ENCODE measurements at regions not wholly inside any gene's neighbourhood (a gene's known extent, or its start where the extent isn't known, plus 50 kb on each side); places are given as distances from the start of the nearest gene placed in this dataset.

DNA sequence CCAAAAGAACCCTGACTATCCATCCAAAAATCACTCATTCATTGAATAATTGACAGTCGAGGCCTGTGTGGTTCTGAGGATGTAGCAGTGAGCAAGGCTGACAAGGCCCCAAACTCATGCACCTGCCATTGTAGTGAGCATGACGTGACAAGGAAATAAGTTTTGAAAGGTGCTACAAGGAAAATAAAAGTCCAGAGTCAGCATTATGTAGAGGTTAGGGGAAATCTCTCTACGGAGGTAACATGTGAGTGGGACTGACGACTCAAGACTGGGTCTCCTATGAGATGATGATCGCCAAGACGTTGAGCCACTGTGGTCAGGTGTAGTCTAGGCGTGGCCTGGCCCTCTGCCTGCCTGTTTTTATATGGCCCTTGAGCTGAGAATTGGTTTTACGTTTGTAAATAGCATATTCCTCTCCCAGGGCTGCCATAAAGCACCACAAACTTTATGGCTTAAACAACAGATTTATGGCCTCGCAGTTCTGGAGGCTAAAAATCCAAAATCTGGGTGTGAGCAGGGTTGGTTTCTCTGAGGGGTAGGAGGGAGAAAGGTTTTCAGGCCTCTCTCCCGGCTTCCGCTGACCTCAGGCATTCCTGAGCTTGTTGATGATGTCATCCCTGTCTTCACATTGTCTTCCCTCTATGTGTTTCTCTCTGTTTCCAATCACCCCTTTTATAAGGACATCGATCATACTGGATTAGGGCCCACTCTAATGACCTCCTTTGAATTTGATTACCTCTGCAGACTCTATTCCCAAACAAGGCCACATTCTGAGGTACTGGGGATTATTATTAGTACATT, 206.4 kb upstream of the EGFLAM start:
- no peaks in the 10 kb centered on the region for H3K4me1 Mint-ChIP-seq (ENCODE audit: insufficient read depth, unreplicated experiment)
- no TSS peak for BruUV-seq (replicated peaks)
- H3K4me3 Mint-ChIP-seq (ENCODE audit: unreplicated experiment), result no peak overlapping the region
- POLR2A ChIA-PET, result no interaction called here
- no peaks in the 10 kb centered on the region for H3K9me3 Mint-ChIP-seq (ENCODE audit: unreplicated experiment)
- CTCF ChIA-PET, result no interaction called here
- DNase-seq (ENCODE audit: unreplicated experiment), result no peak
- no peaks in the 10 kb centered on the region for H3K36me3 Mint-ChIP-seq (ENCODE audit: insufficient read depth, unreplicated experiment)
- intact Hi-C loops (cut with micrococcal nuclease), result no loop called here
- no peaks in the 10 kb centered on the region for H3K27me3 Mint-ChIP-seq (ENCODE audit: insufficient read depth, unreplicated experiment)
- TF ChIP-seq CTCF (IDR thresholded peaks at IDR 0.05; ENCODE audit: unreplicated experiment), result no peak
- no peak overlapping the region for H3K27ac Mint-ChIP-seq (ENCODE audit: low read depth, unreplicated experiment)

DNA sequence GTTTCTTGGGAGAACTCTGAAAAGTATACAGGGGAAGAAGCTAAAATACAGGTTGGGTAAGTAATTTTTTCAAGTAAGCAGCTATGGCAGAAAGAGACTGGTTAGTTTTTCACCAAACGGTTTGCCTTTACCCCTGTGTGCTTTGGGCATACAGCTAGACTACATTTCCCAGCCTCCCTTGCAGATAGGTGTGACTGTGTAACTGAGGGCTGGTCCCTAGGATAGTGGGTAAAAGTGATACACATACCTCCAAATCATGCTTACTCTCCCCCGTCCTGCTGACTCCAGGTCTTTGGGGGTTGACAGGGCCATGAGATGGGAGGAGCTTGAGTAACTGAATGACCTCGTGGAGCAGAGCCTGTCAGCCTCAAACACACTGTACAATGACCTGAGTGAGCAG, 208.6 kb upstream of the GDNF start:
- Mint-ChIP-seq H3K4me1 (ENCODE audit: insufficient read depth, unreplicated experiment) (no peaks in the 10 kb centered on the region), H3K9me3 (ENCODE audit: unreplicated experiment) (no peaks in the 10 kb centered on the region), H3K27ac (ENCODE audit: low read depth, unreplicated experiment) (no peak overlapping the region), H3K36me3 (ENCODE audit: insufficient read depth, unreplicated experiment) (no peaks in the 10 kb centered on the region), H3K27me3 (ENCODE audit: insufficient read depth, unreplicated experiment) (no peaks in the 10 kb centered on the region), H3K4me3 (ENCODE audit: unreplicated experiment) (no peak overlapping the region)
- ChIA-PET CTCF (interaction anchor here (0.8 kb wide), 1 partner anchor 11 kb away, joined by 3 read pairs; no protein-coding TSS in a partner anchor), POLR2A (interaction anchor here (1.2 kb wide), 1 partner anchor 9 kb away, joined by 3 read pairs; no protein-coding TSS in a partner anchor)
- TF ChIP-seq CTCF (IDR thresholded peaks at IDR 0.05; ENCODE audit: unreplicated experiment), result no peak
- BruUV-seq (replicated peaks), result no TSS peak
- no peak for DNase-seq (ENCODE audit: unreplicated experiment)
- intact Hi-C loops (cut with micrococcal nuclease), result no loop called here

GRCh38 chr5:38046103-38046502, 206.3 kb upstream of the GDNF start:
- BruUV-seq (replicated peaks), result no TSS peak

DNA sequence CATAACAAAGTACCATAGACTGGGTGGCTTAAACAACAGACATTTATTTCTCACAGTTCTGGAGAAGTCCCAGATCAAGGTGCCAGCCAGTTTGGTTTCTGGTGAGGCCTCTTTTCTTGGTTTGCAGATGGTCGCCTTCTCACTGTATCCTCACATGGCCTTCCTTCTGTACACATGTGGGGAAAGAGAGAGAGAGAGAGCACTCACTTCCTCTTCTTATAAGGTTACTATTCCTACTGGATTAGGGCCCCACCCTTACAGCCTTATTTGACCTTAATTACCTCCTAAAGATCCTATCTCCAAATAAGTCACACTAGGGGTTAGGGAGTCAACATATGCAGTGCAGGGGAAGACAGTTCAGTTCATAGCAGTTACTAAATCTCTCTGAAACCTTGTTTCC, 205.6 kb upstream of the GDNF start:
- no peaks in the 10 kb centered on the region for H3K36me3 Mint-ChIP-seq (ENCODE audit: insufficient read depth, unreplicated experiment)
- POLR2A ChIA-PET, result interaction anchor here (0.6 kb wide), 1 partner anchor 16 kb away, joined by 3 read pairs; no protein-coding TSS in a partner anchor
- CTCF ChIA-PET, result no interaction called here

More at GRCh38 chr5:38046103-38046502, 206.3 kb upstream of the GDNF start:
- intact Hi-C loops (cut with micrococcal nuclease), result no loop called here
- ChIA-PET POLR2A (interaction anchor here (0.6 kb wide), 1 partner anchor 17 kb away, joined by 3 read pairs; no protein-coding TSS in a partner anchor), CTCF (interaction anchor here (0.7 to 0.9 kb wide), 2 partner anchors 19 to 95 kb away, joined by 4 read pairs; no protein-coding TSS in a partner anchor)
- no peaks in the 10 kb centered on the region for H3K4me1 Mint-ChIP-seq (ENCODE audit: insufficient read depth, unreplicated experiment)
- no peak overlapping the region for H3K4me3 Mint-ChIP-seq (ENCODE audit: unreplicated experiment)
- DNase-seq (ENCODE audit: unreplicated experiment), result no peak
- TF ChIP-seq CTCF (IDR thresholded peaks at IDR 0.05; ENCODE audit: unreplicated experiment), result no peak
- H3K27ac Mint-ChIP-seq (ENCODE audit: low read depth, unreplicated experiment), result no peak overlapping the region
- no peaks in the 10 kb centered on the region for H3K27me3 Mint-ChIP-seq (ENCODE audit: insufficient read depth, unreplicated experiment)
- no peaks in the 10 kb centered on the region for H3K9me3 Mint-ChIP-seq (ENCODE audit: unreplicated experiment)
- H3K36me3 Mint-ChIP-seq (ENCODE audit: insufficient read depth, unreplicated experiment), result no peaks in the 10 kb centered on the region

More for the DNA sequence above, 205.6 kb upstream of the GDNF start:
- H3K9me3 Mint-ChIP-seq (ENCODE audit: unreplicated experiment), result no peaks in the 10 kb centered on the region
- no peak for DNase-seq (ENCODE audit: unreplicated experiment)
- no peak for TF ChIP-seq CTCF (IDR thresholded peaks at IDR 0.05; ENCODE audit: unreplicated experiment)
- no peaks in the 10 kb centered on the region for H3K27me3 Mint-ChIP-seq (ENCODE audit: insufficient read depth, unreplicated experiment)
- intact Hi-C loops (cut with micrococcal nuclease), result no loop called here
- H3K4me1 Mint-ChIP-seq (ENCODE audit: insufficient read depth, unreplicated experiment), result no peaks in the 10 kb centered on the region
- BruUV-seq (replicated peaks), result no TSS peak
- no peak overlapping the region for H3K4me3 Mint-ChIP-seq (ENCODE audit: unreplicated experiment)
- H3K27ac Mint-ChIP-seq (ENCODE audit: low read depth, unreplicated experiment), result no peak overlapping the region
